Right kidney (tissue), 1 donor: ENCODE measurements at regions not wholly inside any gene's neighbourhood (a gene's known extent, or its start where the extent isn't known, plus 50 kb on each side); places are given as distances from the start of the nearest gene placed in this dataset.

Source experiments
- DNase-seq: peaks from one replicate; pipeline ENCODE4 v3.0.0-alpha.2; 2016

GRCh38 chr18:78378983-78379382, 600.6 kb upstream of the SALL3 start:
- DNase-seq, result no peak

DNA sequence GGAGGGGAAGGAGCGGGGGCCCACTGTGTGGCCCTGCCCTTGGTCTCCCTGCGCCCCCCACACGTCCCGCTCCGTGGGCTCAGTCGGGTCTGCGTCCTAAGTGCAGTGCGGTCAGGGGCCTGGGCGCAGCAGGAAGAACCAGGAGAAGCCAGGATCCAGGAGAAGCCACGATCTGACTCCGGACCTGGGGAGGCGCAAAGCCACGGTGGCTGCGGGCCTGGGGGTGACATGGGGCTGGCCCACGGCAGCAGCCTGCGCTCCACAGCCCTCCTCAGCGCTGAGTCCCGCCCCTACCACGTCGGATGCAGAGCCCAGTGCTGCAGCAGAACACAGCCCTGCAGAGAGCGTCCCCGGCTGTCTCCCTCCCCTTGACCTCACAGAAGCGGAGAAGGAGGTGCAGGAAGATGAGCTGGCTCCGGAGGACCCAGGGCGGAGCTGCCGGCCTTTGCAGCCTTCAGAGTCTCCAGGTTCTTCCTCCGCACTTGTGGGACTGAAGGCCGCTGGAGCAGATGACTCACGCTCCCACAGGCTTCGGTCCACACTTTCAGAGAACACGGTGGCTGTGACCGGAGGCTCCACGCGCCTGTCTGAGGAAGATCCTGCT, 589.2 kb upstream of the SALL3 start:
- DNase-seq, result peak; percentile 35

DNA sequence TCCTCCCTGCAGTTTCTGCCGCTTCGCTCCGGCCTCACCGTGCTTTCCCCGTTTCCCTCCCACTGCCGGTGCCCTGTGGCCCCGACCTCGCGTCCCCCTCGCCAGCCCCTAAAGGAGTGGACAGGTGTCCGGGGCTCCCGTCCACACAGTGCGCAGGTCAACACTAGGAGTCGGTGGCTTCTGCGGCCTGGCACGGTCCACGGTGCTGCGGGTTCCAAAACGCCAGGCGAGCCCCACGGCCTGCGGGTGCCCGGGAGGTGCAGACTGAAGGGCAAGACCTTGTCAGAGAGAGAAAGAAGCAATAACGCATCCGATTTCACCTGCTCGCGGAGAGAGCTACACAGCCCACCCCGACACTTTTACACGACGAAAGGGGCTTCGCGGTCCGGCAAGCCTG, 588.7 kb upstream of the SALL3 start:
- peak; percentile 17 for DNase-seq

- no peak for DNase-seq
Observed at GRCh38 chr18:78393086-78393862, 586.3 kb upstream of the SALL3 start.

GRCh38 chr18:78396077-78396476, 583.5 kb upstream of the SALL3 start:
- DNase-seq, result no peak

GRCh38 chr18:78396756-78397155, 582.9 kb upstream of the SALL3 start:
- no peak for DNase-seq

DNA sequence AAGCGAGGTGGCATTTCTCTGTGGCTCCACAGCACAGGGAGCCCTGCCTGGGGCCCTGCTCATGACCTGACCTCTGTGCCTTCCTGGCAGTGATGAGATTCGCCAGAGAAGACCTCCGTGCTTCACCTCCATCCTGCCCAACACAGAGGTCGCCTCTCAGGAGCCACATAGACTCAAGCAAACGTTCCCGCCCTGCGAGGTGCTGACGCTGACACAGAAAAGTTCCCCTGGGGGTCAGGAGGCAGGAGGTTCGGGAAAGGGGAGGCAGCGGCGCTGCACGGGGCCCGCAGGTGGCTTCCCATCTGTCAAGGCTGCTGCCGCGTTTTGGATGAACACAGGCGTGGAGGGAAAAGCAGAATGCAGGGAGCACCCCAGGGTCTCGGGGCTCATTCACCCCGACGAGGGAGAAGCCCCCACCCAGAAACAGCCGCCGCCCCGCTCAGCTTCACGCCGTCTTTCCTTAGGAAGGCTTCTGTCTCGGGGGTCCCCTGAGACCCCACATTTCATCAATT, 579.6 kb upstream of the SALL3 start:
- DNase-seq, result no peak

DNA sequence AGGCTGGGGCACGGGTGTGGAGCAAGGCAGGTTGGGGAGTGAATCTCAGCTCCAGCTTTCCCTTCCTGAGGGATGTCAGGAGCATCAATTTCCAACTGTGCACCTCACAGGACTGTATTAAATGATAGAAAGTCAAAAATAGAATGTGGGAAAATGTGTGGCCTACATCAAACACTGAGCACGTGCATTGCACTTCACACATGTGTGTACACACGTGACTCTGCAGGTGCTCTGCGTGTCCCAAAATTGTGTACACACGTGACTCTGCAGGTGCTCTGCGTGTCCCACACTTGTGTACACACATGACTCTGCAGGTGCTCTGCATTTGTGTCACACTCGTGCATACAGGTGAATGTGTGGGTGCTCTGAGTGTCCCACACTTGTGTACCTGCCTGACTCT, 577.2 kb upstream of the SALL3 start:
- DNase-seq, result no peak

- no peak for DNase-seq
Observed at GRCh38 chr18:78402966-78403365, 576.7 kb upstream of the SALL3 start.

- peak; percentile 20 for DNase-seq
Observed at GRCh38 chr18:78403371-78403770, 576.2 kb upstream of the SALL3 start.

DNA sequence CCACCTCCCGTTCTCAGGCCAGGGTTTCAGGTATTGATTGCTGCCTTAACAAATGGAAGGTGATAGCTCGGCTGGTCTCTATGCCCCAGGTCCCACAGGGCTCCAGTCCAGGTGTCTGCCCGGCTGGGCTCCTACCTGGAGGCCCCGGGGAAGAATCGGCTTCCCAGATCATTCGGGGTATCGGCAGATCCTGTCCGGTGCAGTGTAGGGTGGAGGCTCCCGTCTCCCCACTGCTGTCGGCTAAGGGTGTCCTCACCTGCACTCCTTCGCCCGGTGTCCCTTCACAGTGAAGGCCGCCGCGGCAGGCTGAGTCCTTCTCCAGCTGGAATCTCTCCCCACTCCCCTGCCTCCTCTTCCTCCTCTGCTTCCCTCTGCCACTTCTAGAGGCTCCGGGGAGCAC, 573.9 kb upstream of the SALL3 start:
- DNase-seq, result no peak

GRCh38 chr18:78406743-78407465, 572.7 kb upstream of the SALL3 start:
- DNase-seq, result peak; percentile 35

DNA sequence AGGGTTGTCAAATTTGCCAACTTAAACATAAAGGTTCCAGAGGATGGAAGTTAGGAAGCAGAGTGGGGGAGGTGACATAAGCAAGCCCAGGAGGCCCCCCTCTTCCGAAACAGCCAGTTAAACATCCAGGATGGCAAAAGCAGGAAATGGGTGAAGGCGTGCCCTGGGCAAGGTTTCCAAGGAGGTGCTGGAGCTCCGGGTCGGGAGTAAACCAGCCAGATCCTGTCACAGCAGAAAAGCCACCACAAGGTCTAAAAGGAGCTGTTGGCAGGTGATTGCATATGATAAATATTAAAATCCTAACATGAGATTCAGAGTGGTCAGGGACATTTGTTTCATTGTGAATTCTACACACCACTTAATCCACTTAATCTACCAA, 572.2 kb upstream of the SALL3 start:
- peak; percentile 37 for DNase-seq

DNA sequence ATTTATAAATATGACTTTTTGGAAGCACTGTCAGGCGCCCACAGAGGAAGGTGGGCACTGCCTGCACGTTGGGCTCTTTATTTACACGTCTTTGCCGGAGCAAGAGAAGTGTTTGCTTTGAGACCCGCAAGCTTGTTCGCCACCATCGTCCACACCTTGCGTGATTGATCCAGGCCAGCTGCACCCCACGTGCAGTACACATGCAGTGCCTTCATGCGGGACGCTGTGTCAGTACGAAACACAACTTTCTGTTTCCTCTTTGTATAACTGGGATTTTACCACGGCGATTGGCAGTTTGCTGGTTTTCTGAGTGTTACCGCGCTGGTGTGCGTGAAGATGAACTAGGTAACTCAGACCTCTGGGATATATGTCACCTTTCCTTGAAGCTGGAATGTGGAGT, 571.0 kb upstream of the SALL3 start:
- DNase-seq, result no peak

- DNase-seq, result no peak
Observed at GRCh38 chr18:78410094-78410786, 569.4 kb upstream of the SALL3 start.

DNA sequence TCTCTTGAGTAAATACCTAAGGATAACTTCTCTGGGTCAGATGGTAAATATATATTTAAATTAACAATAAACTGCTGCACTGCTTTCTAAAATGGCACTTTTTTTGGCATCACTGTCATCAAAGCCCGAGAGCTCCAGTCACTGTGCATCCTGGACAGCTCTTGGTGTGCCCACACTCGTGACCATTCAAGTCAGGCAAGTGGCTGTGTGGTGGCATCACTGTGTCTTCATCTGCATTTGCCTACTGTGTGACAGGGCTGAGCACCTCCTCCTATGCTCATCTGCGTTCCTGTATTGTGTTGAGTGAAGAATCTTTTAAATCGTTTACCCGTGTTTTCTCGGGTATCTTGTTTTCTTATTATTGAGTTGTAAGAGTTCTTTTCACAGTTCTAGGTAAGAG, 568.1 kb upstream of the SALL3 start:
- no peak for DNase-seq

- no peak for DNase-seq
Observed at GRCh38 chr18:78414302-78414701, 565.3 kb upstream of the SALL3 start.

DNA sequence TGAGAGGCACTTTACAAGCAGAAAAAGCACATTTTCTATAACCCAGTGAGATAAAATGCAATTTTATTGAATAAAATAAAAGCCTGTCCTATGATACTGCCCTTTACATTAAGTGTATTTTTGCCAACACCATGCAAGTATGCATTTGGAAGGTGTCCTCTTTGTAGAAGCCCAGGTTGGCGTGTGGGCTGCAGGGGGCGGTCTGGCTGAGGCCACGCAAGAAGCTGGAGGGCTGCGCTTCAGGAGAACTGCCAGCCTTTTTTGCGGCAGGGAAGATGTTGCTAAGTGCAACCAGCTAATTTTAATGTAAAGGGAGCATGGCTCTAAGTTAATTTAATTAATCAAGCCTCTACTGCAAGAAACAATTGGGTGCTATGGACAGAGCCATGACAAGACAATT, 562.8 kb upstream of the SALL3 start:
- no peak for DNase-seq

DNA sequence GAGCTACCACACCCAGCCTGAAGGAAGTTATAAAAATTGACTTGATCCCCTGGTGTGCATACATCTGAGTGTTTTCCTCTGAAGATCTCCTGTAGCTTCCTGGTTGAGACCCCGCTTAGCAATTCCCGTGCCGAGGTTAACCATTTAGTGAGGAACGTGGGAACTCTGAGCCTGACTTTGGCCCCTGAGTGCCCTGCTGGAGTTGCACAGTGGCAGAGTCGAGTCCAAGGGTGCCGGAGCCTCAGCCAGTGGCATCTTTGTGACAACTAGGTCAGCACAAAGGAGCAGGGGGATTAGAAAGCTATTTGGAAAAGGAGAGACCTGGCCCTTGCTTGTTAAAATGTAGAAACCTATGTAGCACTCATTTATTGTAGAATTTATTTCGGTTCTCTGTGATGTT, 561.2 kb upstream of the SALL3 start:
- DNase-seq, result no peak

DNA sequence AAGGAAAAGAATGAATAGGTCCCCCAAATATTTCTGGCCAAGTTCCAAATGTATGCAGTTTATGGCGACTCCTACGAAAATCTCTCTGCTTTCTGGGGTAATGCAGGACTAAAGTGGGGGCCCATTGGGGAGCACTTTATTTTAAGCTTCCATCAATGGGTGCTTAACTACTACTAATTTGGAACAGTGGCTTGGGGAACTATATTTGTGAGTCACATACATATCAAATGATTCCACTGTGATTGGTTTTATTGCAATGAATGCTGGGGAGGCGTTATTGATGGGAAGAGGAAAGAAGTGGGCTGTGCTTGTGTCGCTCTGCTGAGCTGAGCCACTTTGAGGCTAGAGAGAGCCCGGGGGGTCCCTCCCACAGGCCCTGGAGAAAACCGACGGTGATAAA, 560.4 kb upstream of the SALL3 start:
- DNase-seq, result no peak

DNA sequence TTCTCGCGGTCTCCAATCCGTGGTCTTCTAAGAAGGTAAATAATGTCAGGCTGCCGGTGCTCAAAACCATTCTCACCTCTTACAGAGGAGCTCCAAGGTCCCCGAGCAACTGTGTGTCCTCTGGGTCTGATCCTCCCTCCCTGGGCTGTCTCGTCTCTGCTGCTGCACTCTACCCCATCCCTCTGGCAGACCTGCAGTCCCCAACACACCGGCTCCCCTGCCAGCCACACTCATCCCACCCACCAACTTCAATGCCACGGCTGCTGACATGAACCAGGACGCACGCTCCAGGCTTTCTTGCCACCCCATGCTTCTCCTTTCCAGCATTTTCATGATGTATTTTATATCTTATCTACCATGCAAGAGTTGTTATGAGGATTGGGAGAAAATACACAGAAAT, 559.5 kb upstream of the SALL3 start:
- no peak for DNase-seq

GRCh38 chr18:78421392-78421791, 558.2 kb upstream of the SALL3 start:
- DNase-seq, result no peak

DNA sequence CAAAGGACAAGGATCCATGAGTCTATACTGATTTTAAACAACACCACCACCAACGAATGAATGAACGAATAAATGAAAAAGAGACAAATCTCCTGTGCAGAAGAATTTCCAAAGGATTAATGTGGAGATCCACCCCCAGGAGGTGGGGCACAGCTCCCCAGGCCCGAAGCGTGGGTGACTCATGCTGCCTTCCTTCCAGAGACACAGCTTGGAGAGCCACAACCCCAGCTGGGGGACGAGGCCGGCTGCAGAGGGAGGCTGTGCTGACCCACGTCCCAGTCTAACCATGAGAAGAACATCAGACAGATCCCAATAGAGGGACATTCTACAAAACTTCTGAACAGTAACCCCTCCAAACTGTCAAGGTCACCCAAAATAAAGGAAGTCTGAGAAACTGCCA, 557.3 kb upstream of the SALL3 start:
- DNase-seq, result no peak
